Lower leg skin (tissue), 3 donors: ENCODE measurements at regions not wholly inside any gene's neighbourhood (a gene's known extent, or its start where the extent isn't known, plus 50 kb on each side); places are given as distances from the start of the nearest gene placed in this dataset.

Experiments used
- POLR2A ChIP-seq, 2 donors: fragments of 450-650 bp; IDR thresholded peaks; one replicate each; pipeline ENCODE4 v1.6.1; 2016 to 2017; ENCODE audit warnings: antibody characterized with exemption in 2 of 2, mild to moderate bottlenecking in 1 of 2, moderate library complexity in 1 of 2
- TF ChIP-seq, protein P1 (sequence below), 3 donors: fragments of 450-650 bp; IDR thresholded peaks; one replicate each; pipeline ENCODE4 v1.5.1; 2016; ENCODE audit warnings: antibody characterized with exemption in 3 of 3, mild to moderate bottlenecking in 3 of 3, moderate library complexity in 2 of 3

DNA sequence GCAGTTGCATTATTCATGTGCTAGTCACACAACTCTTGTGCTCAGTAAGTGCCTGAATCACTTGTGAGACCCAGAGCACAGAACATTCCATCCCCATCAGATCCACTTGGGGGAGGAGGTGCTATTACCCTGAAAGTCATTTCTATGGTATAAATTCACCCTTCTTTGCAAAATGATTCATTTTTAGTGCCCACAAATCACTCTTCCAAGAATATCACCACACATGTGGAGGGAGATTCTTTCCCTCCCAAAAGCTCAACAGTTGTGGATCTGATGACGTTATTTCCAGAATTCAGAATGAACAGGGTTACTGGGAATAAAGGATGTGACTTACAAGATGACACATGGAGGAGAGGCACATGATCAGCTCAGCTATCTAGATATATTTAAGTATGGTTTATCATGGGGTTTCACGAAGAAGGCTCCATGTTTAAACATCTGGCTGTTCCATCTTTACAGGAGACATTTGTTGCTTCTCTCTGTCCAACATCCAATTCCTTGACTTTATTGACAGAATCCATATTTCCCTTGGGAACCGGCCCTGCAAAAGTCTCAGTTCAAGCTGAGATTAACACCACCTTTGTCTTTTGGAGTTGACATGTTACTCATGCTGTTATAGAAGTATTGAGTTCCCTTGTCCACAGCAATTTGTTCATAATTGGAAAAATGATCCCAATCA is 214.2 kb upstream of the PROK2 start:
- TF ChIP-seq, protein P1, sequence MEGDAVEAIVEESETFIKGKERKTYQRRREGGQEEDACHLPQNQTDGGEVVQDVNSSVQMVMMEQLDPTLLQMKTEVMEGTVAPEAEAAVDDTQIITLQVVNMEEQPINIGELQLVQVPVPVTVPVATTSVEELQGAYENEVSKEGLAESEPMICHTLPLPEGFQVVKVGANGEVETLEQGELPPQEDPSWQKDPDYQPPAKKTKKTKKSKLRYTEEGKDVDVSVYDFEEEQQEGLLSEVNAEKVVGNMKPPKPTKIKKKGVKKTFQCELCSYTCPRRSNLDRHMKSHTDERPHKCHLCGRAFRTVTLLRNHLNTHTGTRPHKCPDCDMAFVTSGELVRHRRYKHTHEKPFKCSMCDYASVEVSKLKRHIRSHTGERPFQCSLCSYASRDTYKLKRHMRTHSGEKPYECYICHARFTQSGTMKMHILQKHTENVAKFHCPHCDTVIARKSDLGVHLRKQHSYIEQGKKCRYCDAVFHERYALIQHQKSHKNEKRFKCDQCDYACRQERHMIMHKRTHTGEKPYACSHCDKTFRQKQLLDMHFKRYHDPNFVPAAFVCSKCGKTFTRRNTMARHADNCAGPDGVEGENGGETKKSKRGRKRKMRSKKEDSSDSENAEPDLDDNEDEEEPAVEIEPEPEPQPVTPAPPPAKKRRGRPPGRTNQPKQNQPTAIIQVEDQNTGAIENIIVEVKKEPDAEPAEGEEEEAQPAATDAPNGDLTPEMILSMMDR (IDR thresholded peaks at IDR 0.05), result no peak
- TF ChIP-seq POLR2A (IDR thresholded peaks at IDR 0.05), result no peak
